OCI-LY7 (cell line): ENCODE measurements at regions not wholly inside any gene's neighbourhood (a gene's known extent, or its start where the extent isn't known, plus 50 kb on each side); places are given as distances from the start of the nearest gene placed in this dataset.

Experiments used
- CTCF ChIP-seq: fragments of 200-600 bp; sonication (generic); conservative IDR thresholded peaks from 2 replicates; pipeline ENCODE4 v1.5.1; 2014; ENCODE audit warnings: mild to moderate bottlenecking, antibody characterized with exemption, low read length, moderate library complexity, mixed read lengths
- EZH2phosphoT487 ChIP-seq: fragments of 200-600 bp; sonication (generic); IDR thresholded peaks from 2 replicates; pipeline ENCODE4 v1.6.1; 2018; ENCODE audit warnings: low read depth, borderline replicate concordance, mild to moderate bottlenecking, mixed run types, antibody characterized with exemption, low read length, moderate library complexity, mixed read lengths

- TF ChIP-seq CTCF (no peak), EZH2phosphoT487 (no peak)
Measured at GRCh38 chr20:7371518-7372163, 568.6 kb downstream of the HAO1 start.
